Stimulated activated CD4-positive, alpha-beta T cell treated with anti-CD3 and anti-CD28 coated beads, TNF-alpha, amount 100 ng/mL, for 4 hours (primary cell): ENCODE measurements at regions not wholly inside any gene's neighbourhood (a gene's known extent, or its start where the extent isn't known, plus 50 kb on each side); places are given as distances from the start of the nearest gene placed in this dataset.

Experiments used
- DNase-seq, 3 experiments: peaks; one replicate each; pipeline ENCODE4 v3.0.0-alpha.2; 2020; ENCODE audit warnings: low read depth in 3 of 3

- DNase-seq: no peak
These were observed 707.7 kb upstream of the EPHA6 start for GRCh38 chr3:96106701-96107100.
